ENCODE measurements at regions not wholly inside any gene's neighbourhood (a gene's known extent, or its start where the extent isn't known, plus 50 kb on each side); places are given as distances from the start of the nearest gene placed in this dataset.

DNA sequence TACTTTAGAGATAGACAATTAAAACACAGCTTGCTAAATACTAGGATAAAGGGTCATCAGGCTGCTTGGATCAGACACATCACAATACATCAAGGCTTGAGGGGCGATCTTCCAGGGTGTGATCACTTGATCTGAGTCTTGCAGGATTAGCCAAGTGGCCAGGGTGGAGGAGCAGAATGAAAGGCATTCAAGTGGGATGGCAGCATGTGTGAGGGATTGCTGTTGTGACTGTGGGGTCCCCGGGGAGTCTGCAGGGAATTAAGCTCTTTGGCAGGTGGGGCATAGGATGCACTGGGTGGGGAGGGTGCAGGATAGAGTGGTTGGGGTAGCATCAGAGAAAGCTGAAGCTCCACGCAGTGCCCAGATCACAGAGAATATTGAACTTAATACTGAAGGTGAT lies 58.0 kb upstream of the TMEM163 start:
- TF ChIP-seq, protein P1, sequence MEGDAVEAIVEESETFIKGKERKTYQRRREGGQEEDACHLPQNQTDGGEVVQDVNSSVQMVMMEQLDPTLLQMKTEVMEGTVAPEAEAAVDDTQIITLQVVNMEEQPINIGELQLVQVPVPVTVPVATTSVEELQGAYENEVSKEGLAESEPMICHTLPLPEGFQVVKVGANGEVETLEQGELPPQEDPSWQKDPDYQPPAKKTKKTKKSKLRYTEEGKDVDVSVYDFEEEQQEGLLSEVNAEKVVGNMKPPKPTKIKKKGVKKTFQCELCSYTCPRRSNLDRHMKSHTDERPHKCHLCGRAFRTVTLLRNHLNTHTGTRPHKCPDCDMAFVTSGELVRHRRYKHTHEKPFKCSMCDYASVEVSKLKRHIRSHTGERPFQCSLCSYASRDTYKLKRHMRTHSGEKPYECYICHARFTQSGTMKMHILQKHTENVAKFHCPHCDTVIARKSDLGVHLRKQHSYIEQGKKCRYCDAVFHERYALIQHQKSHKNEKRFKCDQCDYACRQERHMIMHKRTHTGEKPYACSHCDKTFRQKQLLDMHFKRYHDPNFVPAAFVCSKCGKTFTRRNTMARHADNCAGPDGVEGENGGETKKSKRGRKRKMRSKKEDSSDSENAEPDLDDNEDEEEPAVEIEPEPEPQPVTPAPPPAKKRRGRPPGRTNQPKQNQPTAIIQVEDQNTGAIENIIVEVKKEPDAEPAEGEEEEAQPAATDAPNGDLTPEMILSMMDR (IDR thresholded peaks at IDR 0.05; ENCODE audit: insufficient read depth, low read depth, low read length, missing control alignments), result no peak
- no peak overlapping the region for H3K4me3 ChIP-seq (ENCODE audit: low read length)
- DNase-seq (ENCODE audit: low read depth), result no peak

DNA sequence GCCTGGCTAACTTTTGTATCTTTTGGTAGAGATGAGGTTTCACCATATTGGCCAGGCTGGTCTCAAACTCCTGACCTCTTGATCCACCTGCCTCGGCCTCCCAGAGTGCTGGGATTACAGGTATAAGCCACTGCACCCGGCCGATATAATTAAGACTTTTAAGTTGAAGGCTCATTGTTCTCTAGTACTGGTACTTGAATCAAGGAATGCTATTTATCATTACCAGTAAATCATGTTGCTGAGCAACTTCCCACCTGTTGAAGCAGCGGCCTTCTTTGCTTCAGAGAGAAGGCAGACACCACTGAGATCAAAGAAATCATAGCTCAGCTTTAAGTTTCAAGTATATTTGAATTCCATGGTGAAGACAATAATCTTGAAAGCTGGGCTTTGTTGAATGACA lies 58.8 kb upstream of the TMEM163 start:
- no peak for DNase-seq (ENCODE audit: low read depth)
- TF ChIP-seq, protein P1 (IDR thresholded peaks at IDR 0.05; ENCODE audit: insufficient read depth, low read depth, low read length, missing control alignments), result no peak
- no peak overlapping the region for H3K4me3 ChIP-seq (ENCODE audit: low read length)

DNA sequence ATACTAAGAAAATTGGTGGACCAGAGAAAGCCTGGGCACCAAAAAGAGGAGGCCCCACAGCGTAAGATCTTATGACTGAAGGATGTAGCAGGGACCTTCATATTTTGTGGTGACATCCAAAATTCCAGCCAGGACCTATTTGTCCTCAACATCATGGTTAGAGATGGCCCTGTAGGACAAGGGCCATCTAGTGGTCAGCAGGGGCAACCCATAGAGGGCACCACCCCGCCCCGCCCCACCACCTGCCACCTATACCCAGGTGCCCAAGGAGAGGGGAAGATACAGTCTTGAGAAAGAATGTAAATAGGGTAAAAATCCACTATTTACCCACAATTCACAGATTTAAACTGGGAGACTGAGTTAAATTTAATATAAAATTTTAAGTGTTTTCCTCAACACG lies 59.6 kb upstream of the TMEM163 start:
- DNase-seq (ENCODE audit: low read depth), result no peak
- TF ChIP-seq, protein P1 (IDR thresholded peaks at IDR 0.05; ENCODE audit: insufficient read depth, low read depth, low read length, missing control alignments), result no peak
- no peak overlapping the region for H3K4me3 ChIP-seq (ENCODE audit: low read length)

DNA sequence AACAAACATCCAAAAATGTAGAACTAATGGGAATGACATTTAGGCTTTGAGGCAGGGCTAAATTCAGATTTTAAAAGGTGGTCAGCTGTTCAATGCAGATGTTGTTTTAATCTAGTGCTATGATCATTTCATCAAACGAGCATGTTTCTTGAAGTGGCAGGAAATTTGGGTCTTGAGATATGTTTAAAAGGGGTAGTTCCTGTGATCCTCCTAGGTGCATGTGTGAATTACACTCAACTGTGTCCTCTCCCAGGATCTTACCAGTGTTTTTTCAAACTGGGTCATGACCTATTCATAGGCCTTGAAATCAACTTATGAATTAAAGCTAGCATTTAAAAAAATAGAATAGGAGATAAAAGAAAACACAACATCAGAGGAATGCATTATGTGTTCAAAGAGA lies 57.4 kb upstream of the ACMSD start:
- TF ChIP-seq, protein P1 (IDR thresholded peaks at IDR 0.05; ENCODE audit: insufficient read depth, low read depth, low read length, missing control alignments), result no peak
- no peak for DNase-seq (ENCODE audit: low read depth)
- no peak overlapping the region for H3K4me3 ChIP-seq (ENCODE audit: low read length)

DNA sequence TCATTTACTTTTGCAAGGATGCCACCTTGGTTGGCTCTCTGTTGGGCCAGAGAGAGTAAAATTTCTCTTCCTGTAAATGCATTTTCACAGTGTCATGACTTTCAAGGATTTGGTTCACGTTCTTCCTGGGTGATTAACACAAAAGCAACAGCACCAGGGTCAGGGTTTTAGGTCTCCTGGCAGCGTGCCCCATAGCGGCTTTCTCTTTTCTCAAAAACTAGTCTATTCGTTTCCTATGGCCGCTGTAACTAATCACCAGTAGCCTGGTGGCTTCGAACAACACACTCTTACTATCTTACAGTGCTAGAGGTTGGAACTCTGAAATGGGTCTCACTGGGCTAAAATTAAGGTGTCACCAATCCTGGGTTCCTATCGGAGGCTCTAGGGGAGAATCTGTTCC lies 56.3 kb upstream of the ACMSD start:
- no peak for DNase-seq (ENCODE audit: low read depth)
- no peak overlapping the region for H3K4me3 ChIP-seq (ENCODE audit: low read length)
- TF ChIP-seq, protein P1 (IDR thresholded peaks at IDR 0.05; ENCODE audit: insufficient read depth, low read depth, low read length, missing control alignments), result no peak

DNA sequence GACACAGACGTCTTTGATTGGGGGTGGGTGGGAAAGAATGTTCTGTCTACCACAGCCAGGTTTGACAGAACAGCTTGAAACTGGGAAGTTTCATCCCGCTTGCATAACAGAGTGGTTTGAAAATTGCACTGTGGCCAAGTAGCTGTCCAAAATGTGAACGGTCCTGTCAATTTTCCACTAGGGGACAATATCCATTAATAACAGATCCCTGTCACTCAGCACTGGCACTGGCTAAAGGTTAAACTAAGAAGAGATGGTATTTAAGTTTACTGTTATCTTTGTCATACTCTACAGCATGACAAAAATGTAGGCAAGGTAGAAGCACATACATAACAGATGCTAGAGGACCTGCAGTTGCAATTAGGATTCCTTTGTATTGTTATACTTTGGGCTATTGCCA lies 55.6 kb upstream of the ACMSD start:
- no peak overlapping the region for H3K4me3 ChIP-seq (ENCODE audit: low read length)
- DNase-seq (ENCODE audit: low read depth), result peak; percentile 75
- TF ChIP-seq, protein P1 (IDR thresholded peaks at IDR 0.05; ENCODE audit: insufficient read depth, low read depth, low read length, missing control alignments), result peak; percentile 65

DNA sequence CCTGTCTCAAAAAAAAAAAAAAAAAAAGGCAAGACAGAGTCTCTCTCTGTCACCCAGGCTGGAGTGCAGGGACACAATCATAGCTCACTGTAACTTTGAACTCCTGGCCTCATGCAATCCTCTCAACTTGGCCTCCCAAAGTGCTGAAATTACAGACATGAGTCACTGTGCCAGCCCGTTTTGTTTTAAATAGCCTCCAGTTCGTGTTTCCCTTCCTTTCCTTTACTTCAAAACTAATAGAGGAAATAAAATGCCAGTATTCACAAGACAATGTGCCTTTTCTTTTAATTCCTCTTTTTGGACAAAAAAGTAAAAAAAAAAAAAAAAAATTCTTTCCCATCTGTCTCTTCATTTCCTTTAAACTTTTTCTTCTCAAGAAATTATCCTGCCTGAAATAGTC lies 54.5 kb upstream of the ACMSD start:
- DNase-seq (ENCODE audit: low read depth), result no peak
- TF ChIP-seq, protein P1 (IDR thresholded peaks at IDR 0.05; ENCODE audit: insufficient read depth, low read depth, low read length, missing control alignments), result no peak
- H3K4me3 ChIP-seq (ENCODE audit: low read length), result no peak overlapping the region

All from epithelial cell of esophagus (primary cell).